HG02943 (cell line): ENCODE measurements at regions not wholly inside any gene's neighbourhood (a gene's known extent, or its start where the extent isn't known, plus 50 kb on each side); places are given as distances from the start of the nearest gene placed in this dataset.
"Not testable (repeated sequence)": the region's sequence is repeated elsewhere in the genome, so short reads cannot be mapped to it uniquely, and the experiment has no call there.

ENCODE experiments used
- ATAC-seq: cut with Tn5 transposase; IDR thresholded peaks from one replicate; pipeline ENCODE4 v1.9.1; 2021; ENCODE audit warnings: mild to moderate bottlenecking, low read depth, moderate library complexity; ENCODE audit not compliant: unreplicated experiment

GRCh38 chr2:199575416-199575815, 117.7 kb upstream of the SATB2 start:
- ATAC-seq, result no peak

GRCh38 chr2:199572571-199572970, 114.8 kb upstream of the SATB2 start:
- no peak for ATAC-seq

- no peak for ATAC-seq
These were observed 113.2 kb upstream of the SATB2 start for GRCh38 chr2:199570934-199571333.

GRCh38 chr2:199569336-199569735, 111.6 kb upstream of the SATB2 start:
- ATAC-seq, result no peak

GRCh38 chr2:199558156-199558555, 100.4 kb upstream of the SATB2 start:
- no peak for ATAC-seq

- no peak for ATAC-seq
These were observed 99.0 kb upstream of the SATB2 start for GRCh38 chr2:199556527-199557285.

- no peak for ATAC-seq
These were observed 96.3 kb upstream of the SATB2 start for GRCh38 chr2:199554026-199554425.

- no peak for ATAC-seq
These were observed 94.4 kb upstream of the SATB2 start for GRCh38 chr2:199552141-199552540.

GRCh38 chr2:199543606-199544172, 86.0 kb upstream of the SATB2 start:
- ATAC-seq, result no peak

- no peak for ATAC-seq
These were observed 77.9 kb upstream of the SATB2 start for GRCh38 chr2:199535445-199536177.

GRCh38 chr2:199533873-199534272, 76.1 kb upstream of the SATB2 start:
- ATAC-seq, result not testable (repeated sequence)

GRCh38 chr2:199527071-199527470, 69.3 kb upstream of the SATB2 start:
- ATAC-seq, result no peak

GRCh38 chr2:199524689-199525574, 67.2 kb upstream of the SATB2 start:
- ATAC-seq, result no peak

- no peak for ATAC-seq
These were observed 51.7 kb upstream of the SATB2 start for GRCh38 chr2:199509403-199509802.
